Breast epithelium (tissue), 4 donors: ENCODE measurements at regions not wholly inside any gene's neighbourhood (a gene's known extent, or its start where the extent isn't known, plus 50 kb on each side); places are given as distances from the start of the nearest gene placed in this dataset.

Experiments used
- DNase-seq, 2 donors: peaks; one replicate each; pipeline ENCODE4 v3.0.0-alpha.2; 2019; ENCODE audit warnings: low spot score in 2 of 2
- H3K27ac ChIP-seq, 2 donors: fragments of 200-600 bp; sonication (generic) in 1 of 2; one replicate each; pipeline ENCODE4 v1.5.1; 2016 to 2019; ENCODE audit warnings: mild to moderate bottlenecking in 1 of 2
- H3K27me3 ChIP-seq, 2 donors: fragments of 200-600 bp; sonication (generic) in 1 of 2; one replicate each; pipeline versions ENCODE4 v1.5.1 to v1.6.0; 2017 to 2019; ENCODE audit warnings: control low read depth in 1 of 2, mild to moderate bottlenecking in 1 of 2
- H3K36me3 ChIP-seq: fragments of 200-600 bp; one replicate; pipeline ENCODE4 v1.5.1; 2019
- H3K4me1 ChIP-seq, 2 donors: fragments of 200-600 bp; sonication (generic); one replicate each; pipeline ENCODE4 v1.5.1; 2016 to 2019; ENCODE audit warnings: control low read depth in 1 of 2
- H3K4me3 ChIP-seq, 3 donors: fragments of 200-600 bp; sonication (generic); 1 replicate in 2 of 3; 2 replicates in 1 of 3; pipeline ENCODE4 v1.5.1; 2016 to 2019; ENCODE audit warnings: mild to moderate bottlenecking in 3 of 3, moderate library complexity in 2 of 3
- H3K9me3 ChIP-seq, 2 donors: fragments of 200-600 bp; sonication (generic) in 1 of 2; one replicate each; pipeline ENCODE4 v1.5.1; 2016 to 2019; ENCODE audit warnings: control low read depth in 1 of 2
- POLR2A ChIP-seq: fragments of 450-650 bp; IDR thresholded peaks from one replicate; pipeline ENCODE4 v1.6.1; 2016; ENCODE audit warnings: antibody characterized with exemption, mild to moderate bottlenecking, moderate library complexity
- POLR2AphosphoS5 ChIP-seq, 3 donors: sonication (generic); formaldehyde crosslinking; IDR thresholded peaks; one replicate each; pipeline ENCODE4 v1.6.1; 2017; ENCODE audit warnings: antibody characterized with exemption in 3 of 3
- intact Hi-C: fragments of 100-400 bp; cut with DNase I; formaldehyde crosslinking; loops from one replicate; pipeline ENCODE4 v1.15.1; 2023; ENCODE audit warnings: low total_unique reads
- TF ChIP-seq, protein P1 (sequence below), 3 donors: fragments of 450-650 bp; IDR thresholded peaks; one replicate each; pipeline ENCODE4 v1.5.1; 2016 to 2017; ENCODE audit warnings: antibody characterized with exemption in 3 of 3, mild to moderate bottlenecking in 3 of 3, moderate library complexity in 3 of 3

DNA sequence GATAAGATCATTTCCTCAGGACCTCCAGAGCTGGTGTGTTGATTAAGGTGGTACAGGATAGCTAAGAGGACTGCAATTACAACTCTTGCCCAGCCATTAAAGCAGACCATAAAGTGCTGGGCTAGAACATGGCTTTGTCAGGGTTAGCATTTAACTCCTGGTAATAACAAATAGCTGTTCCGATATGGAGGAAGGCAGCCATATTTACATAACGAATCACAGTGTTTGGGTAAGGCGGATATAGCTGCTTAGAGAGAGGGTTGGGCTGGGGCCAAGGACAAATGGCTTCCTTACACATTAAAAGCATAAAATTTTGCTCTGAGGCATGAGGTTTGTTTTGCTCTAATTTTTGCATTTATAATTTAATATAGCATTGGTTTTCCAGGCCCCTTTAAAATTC, 297.7 kb upstream of the DDHD1 start:
- Histone ChIP-seq H3K27ac (no peak overlapping the region), H3K4me1 (no peaks in the 10 kb centered on the region), H3K36me3 (no peaks in the 10 kb centered on the region), H3K4me3 (no peak overlapping the region), H3K9me3 (no peaks in the 10 kb centered on the region), H3K27me3 (no peaks in the 10 kb centered on the region)
- TF ChIP-seq POLR2A (no peak), POLR2AphosphoS5 (IDR thresholded peaks at IDR 0.05) (no peak)
- TF ChIP-seq, protein P1, sequence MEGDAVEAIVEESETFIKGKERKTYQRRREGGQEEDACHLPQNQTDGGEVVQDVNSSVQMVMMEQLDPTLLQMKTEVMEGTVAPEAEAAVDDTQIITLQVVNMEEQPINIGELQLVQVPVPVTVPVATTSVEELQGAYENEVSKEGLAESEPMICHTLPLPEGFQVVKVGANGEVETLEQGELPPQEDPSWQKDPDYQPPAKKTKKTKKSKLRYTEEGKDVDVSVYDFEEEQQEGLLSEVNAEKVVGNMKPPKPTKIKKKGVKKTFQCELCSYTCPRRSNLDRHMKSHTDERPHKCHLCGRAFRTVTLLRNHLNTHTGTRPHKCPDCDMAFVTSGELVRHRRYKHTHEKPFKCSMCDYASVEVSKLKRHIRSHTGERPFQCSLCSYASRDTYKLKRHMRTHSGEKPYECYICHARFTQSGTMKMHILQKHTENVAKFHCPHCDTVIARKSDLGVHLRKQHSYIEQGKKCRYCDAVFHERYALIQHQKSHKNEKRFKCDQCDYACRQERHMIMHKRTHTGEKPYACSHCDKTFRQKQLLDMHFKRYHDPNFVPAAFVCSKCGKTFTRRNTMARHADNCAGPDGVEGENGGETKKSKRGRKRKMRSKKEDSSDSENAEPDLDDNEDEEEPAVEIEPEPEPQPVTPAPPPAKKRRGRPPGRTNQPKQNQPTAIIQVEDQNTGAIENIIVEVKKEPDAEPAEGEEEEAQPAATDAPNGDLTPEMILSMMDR (IDR thresholded peaks at IDR 0.05), result no peak
- no peak for DNase-seq
- intact Hi-C loops, result loop anchor here (5.0 kb wide), 1 partner anchor 294 kb away; no protein-coding TSS in a partner anchor

DNA sequence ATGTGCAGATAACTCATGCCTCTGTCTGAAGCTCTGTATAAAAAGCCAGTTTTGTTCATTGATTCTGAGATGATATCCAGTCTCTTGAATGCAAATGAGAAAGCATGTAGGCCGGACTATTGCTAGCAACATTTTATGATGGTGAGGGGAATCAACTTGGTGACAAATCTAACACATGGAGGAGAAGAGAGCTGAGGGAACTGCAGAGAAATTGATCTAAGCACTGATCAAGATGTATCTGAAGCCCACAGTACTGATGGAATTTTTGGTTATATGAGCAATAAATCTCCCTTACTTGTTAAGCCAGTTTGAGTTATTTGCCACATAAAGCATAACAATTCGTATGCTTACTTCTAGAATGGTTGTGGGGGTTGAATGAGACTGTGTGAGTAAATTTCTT, 295.6 kb upstream of the DDHD1 start:
- no peak for TF ChIP-seq POLR2A

DNA sequence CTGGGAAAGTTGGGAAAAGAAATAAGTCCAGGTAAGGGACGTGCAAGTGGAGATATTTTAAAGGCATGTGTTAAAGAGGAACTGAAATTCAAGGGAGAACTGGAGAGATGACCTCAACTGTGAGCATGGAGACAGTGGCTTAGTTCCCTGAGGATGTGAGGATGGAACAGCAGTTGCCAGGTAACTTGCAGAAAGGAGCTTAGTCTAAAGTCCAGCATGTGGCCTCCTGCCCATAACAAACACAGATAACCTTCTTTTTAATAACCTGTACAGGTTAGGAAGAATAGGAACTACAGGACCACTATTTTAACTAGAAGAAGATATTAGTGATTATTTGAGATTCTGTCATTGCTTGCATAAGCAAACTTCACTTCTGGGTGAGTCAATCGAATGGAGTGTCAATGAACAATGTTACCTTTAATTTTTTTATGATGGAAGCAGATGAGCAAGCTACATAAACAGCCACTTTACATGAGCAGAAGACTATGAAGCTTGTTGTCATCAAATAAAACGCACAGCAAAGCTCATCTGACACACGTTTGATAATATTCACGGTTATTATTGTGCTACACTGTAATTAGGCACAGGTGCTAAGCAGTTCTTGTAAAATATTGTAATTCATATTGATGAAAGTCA, 291.7 kb upstream of the DDHD1 start:
- H3K36me3 ChIP-seq, result no peaks in the 10 kb centered on the region
- no peaks in the 10 kb centered on the region for H3K27me3 ChIP-seq
- no peak overlapping the region for H3K4me3 ChIP-seq
- no peaks in the 10 kb centered on the region for H3K9me3 ChIP-seq
- no peak overlapping the region for H3K27ac ChIP-seq
- intact Hi-C loops, result no loop called here
- TF ChIP-seq, protein P1 (IDR thresholded peaks at IDR 0.05), result no peak
- no peak for TF ChIP-seq POLR2AphosphoS5 (IDR thresholded peaks at IDR 0.05)
- no peak for TF ChIP-seq POLR2A
- no peaks in the 10 kb centered on the region for H3K4me1 ChIP-seq
- DNase-seq, result no peak

More for the DNA sequence above, 295.6 kb upstream of the DDHD1 start:
- Histone ChIP-seq H3K4me1 (no peaks in the 10 kb centered on the region), H3K9me3 (no peaks in the 10 kb centered on the region), H3K36me3 (no peaks in the 10 kb centered on the region), H3K4me3 (no peak overlapping the region), H3K27me3 (no peaks in the 10 kb centered on the region), H3K27ac (no peak overlapping the region)
- intact Hi-C loops, result no loop called here
- no peak for DNase-seq

DNA sequence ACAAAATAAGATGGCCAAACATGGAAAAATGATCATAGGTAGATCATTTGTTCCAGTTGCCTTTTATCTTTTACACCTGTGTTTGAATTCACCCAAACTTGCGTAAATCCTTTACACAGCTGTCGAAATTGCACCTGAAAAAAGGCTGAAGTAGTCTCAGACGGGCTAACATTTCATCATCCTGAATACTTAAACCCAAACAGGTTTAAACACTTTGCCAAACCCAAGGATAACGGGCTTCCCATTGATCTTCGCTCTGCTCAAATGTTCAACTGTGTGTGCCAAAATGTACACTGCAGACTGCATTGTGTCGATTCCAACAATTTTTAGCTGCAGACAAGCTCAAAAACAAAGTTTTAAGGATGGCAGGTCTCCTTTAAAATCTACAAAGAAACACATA, 288.7 kb upstream of the DDHD1 start:
- intact Hi-C loops, result no loop called here
- no peak overlapping the region for H3K4me3 ChIP-seq
- H3K9me3 ChIP-seq, result no peaks in the 10 kb centered on the region
- no peaks in the 10 kb centered on the region for H3K4me1 ChIP-seq
- TF ChIP-seq POLR2A, result no peak
- no peak for TF ChIP-seq POLR2AphosphoS5 (IDR thresholded peaks at IDR 0.05)
- TF ChIP-seq, protein P1 (IDR thresholded peaks at IDR 0.05), result no peak
- H3K27ac ChIP-seq, result no peak overlapping the region
- H3K36me3 ChIP-seq, result no peaks in the 10 kb centered on the region
- no peaks in the 10 kb centered on the region for H3K27me3 ChIP-seq
- no peak for DNase-seq

DNA sequence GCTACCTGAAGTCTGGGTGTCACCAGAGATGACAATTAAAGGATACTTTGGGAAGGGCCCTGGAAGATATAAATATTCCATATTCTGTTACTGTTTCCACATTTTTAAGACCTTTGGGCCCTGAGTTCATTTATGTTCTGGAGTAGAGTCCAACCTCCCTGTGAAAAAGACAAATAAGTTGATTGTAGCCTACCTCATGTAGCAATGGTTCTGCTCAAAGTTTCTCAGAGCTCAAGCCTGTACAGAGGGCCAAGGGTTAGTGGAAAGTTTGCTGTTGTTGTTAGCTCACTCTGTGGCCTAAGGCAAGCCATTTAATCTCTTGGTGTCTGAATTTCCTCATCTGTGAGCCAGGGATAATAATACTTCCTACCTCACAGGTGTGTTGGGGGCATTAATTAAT, 284.7 kb upstream of the DDHD1 start:
- H3K36me3 ChIP-seq, result no peaks in the 10 kb centered on the region
- H3K4me1 ChIP-seq, result no peaks in the 10 kb centered on the region
- H3K4me3 ChIP-seq, result no peak overlapping the region
- TF ChIP-seq POLR2AphosphoS5 (IDR thresholded peaks at IDR 0.05), result no peak
- no peak for TF ChIP-seq POLR2A
- TF ChIP-seq, protein P1 (IDR thresholded peaks at IDR 0.05), result no peak
- no peaks in the 10 kb centered on the region for H3K9me3 ChIP-seq
- no peaks in the 10 kb centered on the region for H3K27me3 ChIP-seq
- H3K27ac ChIP-seq, result no peak overlapping the region
- intact Hi-C loops, result no loop called here
- DNase-seq, result no peak
